ENCODE measurements at regions not wholly inside any gene's neighbourhood (a gene's known extent, or its start where the extent isn't known, plus 50 kb on each side); places are given as distances from the start of the nearest gene placed in this dataset.

DNA sequence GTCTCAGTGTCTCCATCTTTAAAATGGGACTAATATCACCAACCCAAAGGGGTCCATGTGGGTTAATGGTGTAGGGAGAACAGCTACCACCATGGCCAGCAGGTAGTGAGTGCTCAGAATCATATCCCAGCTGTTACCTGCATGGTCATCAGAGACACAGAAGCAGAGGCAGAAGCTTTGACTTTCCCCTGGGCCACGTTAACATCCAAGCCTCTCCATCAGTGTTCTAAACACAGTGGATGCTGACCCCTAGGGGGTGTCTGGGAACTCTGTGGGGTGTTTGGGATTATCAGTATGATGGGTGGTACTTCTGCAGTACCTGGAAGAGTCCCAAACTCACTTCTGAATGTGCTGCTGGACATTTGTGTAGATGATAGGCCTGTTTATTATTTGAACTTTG is 93.6 kb downstream of the GYPC start:
- TF ChIP-seq, protein P1, sequence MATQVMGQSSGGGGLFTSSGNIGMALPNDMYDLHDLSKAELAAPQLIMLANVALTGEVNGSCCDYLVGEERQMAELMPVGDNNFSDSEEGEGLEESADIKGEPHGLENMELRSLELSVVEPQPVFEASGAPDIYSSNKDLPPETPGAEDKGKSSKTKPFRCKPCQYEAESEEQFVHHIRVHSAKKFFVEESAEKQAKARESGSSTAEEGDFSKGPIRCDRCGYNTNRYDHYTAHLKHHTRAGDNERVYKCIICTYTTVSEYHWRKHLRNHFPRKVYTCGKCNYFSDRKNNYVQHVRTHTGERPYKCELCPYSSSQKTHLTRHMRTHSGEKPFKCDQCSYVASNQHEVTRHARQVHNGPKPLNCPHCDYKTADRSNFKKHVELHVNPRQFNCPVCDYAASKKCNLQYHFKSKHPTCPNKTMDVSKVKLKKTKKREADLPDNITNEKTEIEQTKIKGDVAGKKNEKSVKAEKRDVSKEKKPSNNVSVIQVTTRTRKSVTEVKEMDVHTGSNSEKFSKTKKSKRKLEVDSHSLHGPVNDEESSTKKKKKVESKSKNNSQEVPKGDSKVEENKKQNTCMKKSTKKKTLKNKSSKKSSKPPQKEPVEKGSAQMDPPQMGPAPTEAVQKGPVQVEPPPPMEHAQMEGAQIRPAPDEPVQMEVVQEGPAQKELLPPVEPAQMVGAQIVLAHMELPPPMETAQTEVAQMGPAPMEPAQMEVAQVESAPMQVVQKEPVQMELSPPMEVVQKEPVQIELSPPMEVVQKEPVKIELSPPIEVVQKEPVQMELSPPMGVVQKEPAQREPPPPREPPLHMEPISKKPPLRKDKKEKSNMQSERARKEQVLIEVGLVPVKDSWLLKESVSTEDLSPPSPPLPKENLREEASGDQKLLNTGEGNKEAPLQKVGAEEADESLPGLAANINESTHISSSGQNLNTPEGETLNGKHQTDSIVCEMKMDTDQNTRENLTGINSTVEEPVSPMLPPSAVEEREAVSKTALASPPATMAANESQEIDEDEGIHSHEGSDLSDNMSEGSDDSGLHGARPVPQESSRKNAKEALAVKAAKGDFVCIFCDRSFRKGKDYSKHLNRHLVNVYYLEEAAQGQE (IDR thresholded peaks at IDR 0.05; ENCODE audit: low read depth) = no peak
- TF ChIP-seq, protein P2, sequence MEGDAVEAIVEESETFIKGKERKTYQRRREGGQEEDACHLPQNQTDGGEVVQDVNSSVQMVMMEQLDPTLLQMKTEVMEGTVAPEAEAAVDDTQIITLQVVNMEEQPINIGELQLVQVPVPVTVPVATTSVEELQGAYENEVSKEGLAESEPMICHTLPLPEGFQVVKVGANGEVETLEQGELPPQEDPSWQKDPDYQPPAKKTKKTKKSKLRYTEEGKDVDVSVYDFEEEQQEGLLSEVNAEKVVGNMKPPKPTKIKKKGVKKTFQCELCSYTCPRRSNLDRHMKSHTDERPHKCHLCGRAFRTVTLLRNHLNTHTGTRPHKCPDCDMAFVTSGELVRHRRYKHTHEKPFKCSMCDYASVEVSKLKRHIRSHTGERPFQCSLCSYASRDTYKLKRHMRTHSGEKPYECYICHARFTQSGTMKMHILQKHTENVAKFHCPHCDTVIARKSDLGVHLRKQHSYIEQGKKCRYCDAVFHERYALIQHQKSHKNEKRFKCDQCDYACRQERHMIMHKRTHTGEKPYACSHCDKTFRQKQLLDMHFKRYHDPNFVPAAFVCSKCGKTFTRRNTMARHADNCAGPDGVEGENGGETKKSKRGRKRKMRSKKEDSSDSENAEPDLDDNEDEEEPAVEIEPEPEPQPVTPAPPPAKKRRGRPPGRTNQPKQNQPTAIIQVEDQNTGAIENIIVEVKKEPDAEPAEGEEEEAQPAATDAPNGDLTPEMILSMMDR (IDR thresholded peaks at IDR 0.05 in 2 of 3, conservative IDR thresholded peaks at IDR 0.05 in 1 of 3; ENCODE audit: borderline replicate concordance in 1 of 3, insufficient read depth in 1 of 3, low read depth in 2 of 3, low read length in 2 of 3) = peak in 1 of 3 experiments; percentile 10; a peak in 1 of 6 replicates
- no peak for TF ChIP-seq POLR2AphosphoS5 (IDR thresholded peaks at IDR 0.05; ENCODE audit: low read depth, low read length)
- TF ChIP-seq SP1 (IDR thresholded peaks at IDR 0.05; ENCODE audit: low read depth) = no peak
- no peak for TF ChIP-seq POLR2A (IDR thresholded peaks at IDR 0.05; ENCODE audit: borderline replicate concordance, extremely low read depth, insufficient read depth, insufficient read length)
- TF ChIP-seq SIN3A (IDR thresholded peaks at IDR 0.05; ENCODE audit: low read depth) = no peak
- TF ChIP-seq CEBPB (IDR thresholded peaks at IDR 0.05; ENCODE audit: low read depth) = no peak
- TF ChIP-seq, protein P3, sequence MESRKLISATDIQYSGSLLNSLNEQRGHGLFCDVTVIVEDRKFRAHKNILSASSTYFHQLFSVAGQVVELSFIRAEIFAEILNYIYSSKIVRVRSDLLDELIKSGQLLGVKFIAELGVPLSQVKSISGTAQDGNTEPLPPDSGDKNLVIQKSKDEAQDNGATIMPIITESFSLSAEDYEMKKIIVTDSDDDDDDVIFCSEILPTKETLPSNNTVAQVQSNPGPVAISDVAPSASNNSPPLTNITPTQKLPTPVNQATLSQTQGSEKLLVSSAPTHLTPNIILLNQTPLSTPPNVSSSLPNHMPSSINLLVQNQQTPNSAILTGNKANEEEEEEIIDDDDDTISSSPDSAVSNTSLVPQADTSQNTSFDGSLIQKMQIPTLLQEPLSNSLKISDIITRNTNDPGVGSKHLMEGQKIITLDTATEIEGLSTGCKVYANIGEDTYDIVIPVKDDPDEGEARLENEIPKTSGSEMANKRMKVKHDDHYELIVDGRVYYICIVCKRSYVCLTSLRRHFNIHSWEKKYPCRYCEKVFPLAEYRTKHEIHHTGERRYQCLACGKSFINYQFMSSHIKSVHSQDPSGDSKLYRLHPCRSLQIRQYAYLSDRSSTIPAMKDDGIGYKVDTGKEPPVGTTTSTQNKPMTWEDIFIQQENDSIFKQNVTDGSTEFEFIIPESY (IDR thresholded peaks at IDR 0.05; ENCODE audit: extremely low read depth, insufficient replicate concordance, low read length) = no peak
- no peak for TF ChIP-seq EZH2 (IDR thresholded peaks at IDR 0.05)
